Prostate gland (tissue), 2 donors: ENCODE measurements at regions not wholly inside any gene's neighbourhood (a gene's known extent, or its start where the extent isn't known, plus 50 kb on each side); places are given as distances from the start of the nearest gene placed in this dataset.

Experiments used
- DNase-seq: peaks from one replicate; pipeline ENCODE4 v3.0.0-alpha.2; 2019; ENCODE audit warnings: low spot score
- H3K27ac ChIP-seq, 2 donors: fragments of 200-600 bp; sonication (generic); 2 replicates each; pipeline ENCODE4 v1.5.1; 2017 to 2019
- H3K27me3 ChIP-seq: fragments of 200-600 bp; sonication (generic); replicated peaks from 2 replicates; pipeline ENCODE4 v1.5.1; 2019; ENCODE audit not compliant: insufficient read depth
- H3K36me3 ChIP-seq, 2 donors: fragments of 200-600 bp; sonication (generic); 1 replicate in 1 of 2; 2 replicates in 1 of 2; pipeline versions ENCODE4 v1.5.1 to v1.8.1; 2017 to 2019
- H3K4me1 ChIP-seq: fragments of 200-600 bp; sonication (generic); replicated peaks from 2 replicates; pipeline ENCODE4 v1.5.1; 2019
- H3K4me3 ChIP-seq, 2 donors: fragments of 200-600 bp; sonication (generic); 2 replicates each; pipeline ENCODE4 v1.5.1; 2017 to 2019
- H3K9me3 ChIP-seq: fragments of 200-600 bp; sonication (generic); 2 replicates; pipeline ENCODE4 v1.5.1; 2017
- POLR2A ChIP-seq: fragments of 450-650 bp; IDR thresholded peaks from one replicate; pipeline ENCODE4 v1.6.1; 2016; ENCODE audit warnings: antibody characterized with exemption, mild to moderate bottlenecking
- POLR2AphosphoS5 ChIP-seq: sonication (generic); formaldehyde crosslinking; IDR thresholded peaks from one replicate; pipeline ENCODE4 v1.6.1; 2017; ENCODE audit warnings: antibody characterized with exemption
- WGBS: methylation state at CpG from one replicate; pipeline ENCODE4 v1.1.5; 2018; 5-methylcytosine and 5-hydroxymethylcytosine counted together
- intact Hi-C: fragments of 100-400 bp; cut with DNase I; formaldehyde crosslinking; loops from one replicate; pipeline ENCODE4 v1.14.2; 2022
- TF ChIP-seq, protein P1 (sequence below), 4 experiments: fragments of 200-600 bp in 2 of 4; fragments of 450-650 bp in 2 of 4; sonication (generic) in 2 of 4; IDR thresholded peaks; 1 replicate in 3 of 4; 2 replicates in 1 of 4; pipeline ENCODE4 v1.5.1; 2016 to 2019; ENCODE audit warnings: antibody characterized with exemption in 4 of 4, mild to moderate bottlenecking in 2 of 4, moderate library complexity in 2 of 4

DNA sequence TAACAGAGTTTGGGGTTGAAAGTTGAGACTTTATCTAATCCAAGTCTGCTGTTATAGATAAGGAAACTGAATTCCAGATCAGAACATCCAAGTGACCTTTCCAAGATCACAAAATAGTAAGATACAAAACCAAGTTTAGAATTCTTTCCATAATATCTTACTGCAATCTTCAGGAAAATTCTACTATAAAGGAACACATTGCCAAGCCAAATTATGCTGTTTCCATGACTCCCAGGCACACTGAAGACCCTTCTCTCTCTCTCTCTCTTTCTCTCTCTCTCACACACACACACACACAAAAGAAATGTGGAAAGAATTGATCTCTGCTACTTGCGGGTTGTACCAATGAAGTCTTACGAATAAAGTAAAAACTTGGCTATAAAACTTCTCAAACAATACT, 398.4 kb downstream of the METTL4 start:
- Histone ChIP-seq H3K27me3 (no peaks in the 10 kb centered on the region), H3K4me1 (no peaks in the 10 kb centered on the region), H3K27ac (no peak overlapping the region), H3K9me3 (no peaks in the 10 kb centered on the region), H3K4me3 (no peak overlapping the region), H3K36me3 (no peaks in the 10 kb centered on the region)
- intact Hi-C loops, result no loop called here
- 53% methylated on average over 2 of the region's 2 CpGs for WGBS
- TF ChIP-seq, protein P1, sequence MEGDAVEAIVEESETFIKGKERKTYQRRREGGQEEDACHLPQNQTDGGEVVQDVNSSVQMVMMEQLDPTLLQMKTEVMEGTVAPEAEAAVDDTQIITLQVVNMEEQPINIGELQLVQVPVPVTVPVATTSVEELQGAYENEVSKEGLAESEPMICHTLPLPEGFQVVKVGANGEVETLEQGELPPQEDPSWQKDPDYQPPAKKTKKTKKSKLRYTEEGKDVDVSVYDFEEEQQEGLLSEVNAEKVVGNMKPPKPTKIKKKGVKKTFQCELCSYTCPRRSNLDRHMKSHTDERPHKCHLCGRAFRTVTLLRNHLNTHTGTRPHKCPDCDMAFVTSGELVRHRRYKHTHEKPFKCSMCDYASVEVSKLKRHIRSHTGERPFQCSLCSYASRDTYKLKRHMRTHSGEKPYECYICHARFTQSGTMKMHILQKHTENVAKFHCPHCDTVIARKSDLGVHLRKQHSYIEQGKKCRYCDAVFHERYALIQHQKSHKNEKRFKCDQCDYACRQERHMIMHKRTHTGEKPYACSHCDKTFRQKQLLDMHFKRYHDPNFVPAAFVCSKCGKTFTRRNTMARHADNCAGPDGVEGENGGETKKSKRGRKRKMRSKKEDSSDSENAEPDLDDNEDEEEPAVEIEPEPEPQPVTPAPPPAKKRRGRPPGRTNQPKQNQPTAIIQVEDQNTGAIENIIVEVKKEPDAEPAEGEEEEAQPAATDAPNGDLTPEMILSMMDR (IDR thresholded peaks at IDR 0.05), result no peak
- TF ChIP-seq POLR2A (no peak), POLR2AphosphoS5 (no peak)
- DNase-seq, result no peak

DNA sequence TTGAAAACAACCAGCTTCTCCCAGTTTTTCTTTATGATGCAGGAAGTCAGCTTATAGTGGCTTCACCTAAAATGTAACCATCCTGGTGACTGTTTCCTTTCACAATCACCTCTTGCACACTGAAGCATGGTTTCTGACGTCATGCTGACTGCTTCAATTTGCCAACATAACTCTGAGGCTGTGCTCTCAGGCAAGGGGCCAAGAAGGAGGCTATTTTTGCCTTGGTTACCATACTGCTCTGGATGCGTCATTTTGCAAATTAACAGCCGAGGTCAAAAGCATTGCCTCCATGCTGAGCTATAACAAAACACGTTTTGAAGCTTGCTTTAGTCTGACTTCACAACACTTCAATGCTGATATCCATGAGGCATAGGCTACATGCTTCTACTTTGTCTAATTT, 397.8 kb downstream of the METTL4 start:
- intact Hi-C loops, result no loop called here
- Histone ChIP-seq H3K36me3 (no peaks in the 10 kb centered on the region), H3K27ac (no peak overlapping the region), H3K27me3 (no peaks in the 10 kb centered on the region), H3K9me3 (no peaks in the 10 kb centered on the region), H3K4me1 (no peaks in the 10 kb centered on the region), H3K4me3 (no peak overlapping the region)
- TF ChIP-seq, protein P1 (IDR thresholded peaks at IDR 0.05), result no peak
- TF ChIP-seq POLR2AphosphoS5 (no peak), POLR2A (no peak)
- no peak for DNase-seq
- WGBS, result 60% methylated on average over 4 of the region's 4 CpGs

DNA sequence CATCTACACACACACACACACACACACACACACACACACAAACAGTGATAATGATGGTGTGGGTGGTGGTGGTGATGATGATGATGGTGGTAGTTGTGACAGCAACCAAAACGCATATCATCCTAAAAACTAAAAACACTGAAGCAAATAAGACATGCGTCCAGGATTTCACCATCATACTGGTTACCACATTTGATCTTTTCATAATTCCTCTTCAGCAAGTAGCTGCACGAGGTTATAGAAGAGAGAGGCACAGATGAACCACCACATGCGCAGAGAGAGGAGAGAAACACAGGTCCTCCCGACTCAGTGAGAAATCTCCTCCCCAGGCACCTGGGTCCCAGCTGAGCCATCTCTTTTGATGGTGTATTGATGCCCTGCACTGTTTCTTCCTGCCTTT, 393.3 kb downstream of the METTL4 start:
- no peak for DNase-seq
- TF ChIP-seq, protein P1 (IDR thresholded peaks at IDR 0.05), result no peak
- TF ChIP-seq POLR2AphosphoS5 (no peak), POLR2A (no peak)
- no peaks in the 10 kb centered on the region for H3K9me3 ChIP-seq
- no peaks in the 10 kb centered on the region for H3K4me1 ChIP-seq
- intact Hi-C loops, result no loop called here
- no peaks in the 10 kb centered on the region for H3K36me3 ChIP-seq
- WGBS, result 82% methylated on average over 5 of the region's 5 CpGs
- H3K4me3 ChIP-seq, result no peak overlapping the region
- no peaks in the 10 kb centered on the region for H3K27me3 ChIP-seq
- no peak overlapping the region for H3K27ac ChIP-seq

DNA sequence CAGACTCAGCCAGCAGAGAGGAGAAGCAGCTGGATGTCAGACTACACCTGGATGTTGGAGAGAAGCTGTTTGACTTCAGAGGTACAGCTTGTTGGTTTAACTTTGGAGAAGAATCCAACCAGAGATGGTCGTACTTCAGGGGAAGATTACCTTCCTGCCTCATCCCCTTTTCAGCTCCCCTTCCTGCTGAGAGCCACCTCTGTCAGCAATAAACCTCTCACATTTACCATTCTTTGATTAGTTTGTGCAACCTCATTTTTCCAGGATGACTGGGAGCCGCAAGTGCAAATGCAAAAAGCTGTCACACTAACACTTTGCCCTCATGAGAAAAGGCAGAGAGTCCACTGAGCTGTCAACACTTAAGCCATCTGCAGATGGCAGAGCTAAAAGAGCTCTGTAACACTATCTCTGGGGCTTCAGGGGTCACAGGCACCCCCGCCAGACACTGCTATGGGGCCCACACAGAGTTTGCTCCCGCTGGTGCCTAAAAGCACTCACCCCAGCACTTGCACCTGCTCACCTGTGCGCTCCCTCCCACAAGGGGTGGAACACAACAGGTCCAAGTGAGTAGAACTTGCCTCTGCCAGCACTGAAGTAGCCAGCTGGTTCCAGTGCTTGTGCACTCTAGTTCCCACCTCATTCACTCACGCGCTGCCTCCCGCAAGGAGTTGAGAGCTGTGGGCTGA, 391.7 kb downstream of the METTL4 start:
- H3K4me3 ChIP-seq, result no peak overlapping the region
- WGBS, result 99% methylated on average over 8 of the region's 8 CpGs
- H3K27me3 ChIP-seq, result no peaks in the 10 kb centered on the region
- DNase-seq, result no peak
- no peaks in the 10 kb centered on the region for H3K36me3 ChIP-seq
- intact Hi-C loops, result no loop called here
- H3K27ac ChIP-seq, result no peak overlapping the region
- TF ChIP-seq POLR2AphosphoS5 (no peak), POLR2A (no peak)
- TF ChIP-seq, protein P1 (IDR thresholded peaks at IDR 0.05), result no peak
- H3K4me1 ChIP-seq, result no peaks in the 10 kb centered on the region
- no peaks in the 10 kb centered on the region for H3K9me3 ChIP-seq

DNA sequence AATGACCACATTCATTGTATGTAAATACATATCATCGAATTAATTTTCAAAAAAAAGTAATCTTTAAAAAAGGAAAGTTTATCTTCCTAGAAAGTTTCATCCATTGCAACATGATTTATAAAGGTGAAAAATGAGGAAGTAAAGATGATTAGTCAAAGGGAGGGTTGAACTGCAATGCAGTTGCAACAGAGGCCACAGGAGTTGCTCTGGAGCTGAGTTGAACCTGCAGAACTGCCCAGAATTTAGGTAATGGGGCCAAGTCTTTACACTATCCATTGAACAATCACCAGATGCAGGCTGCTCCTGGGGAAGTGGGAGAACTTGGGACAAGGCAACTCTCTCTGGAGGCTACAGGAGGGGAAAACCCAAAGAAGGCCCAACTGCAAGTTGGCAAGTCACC, 390.7 kb downstream of the METTL4 start:
- Histone ChIP-seq H3K27me3 (no peaks in the 10 kb centered on the region), H3K4me1 (no peaks in the 10 kb centered on the region), H3K4me3 (no peak overlapping the region), H3K27ac (no peak overlapping the region), H3K36me3 (no peaks in the 10 kb centered on the region), H3K9me3 (no peaks in the 10 kb centered on the region)
- 89% methylated on average over 1 of the region's 1 CpG for WGBS
- no peak for TF ChIP-seq POLR2AphosphoS5
- TF ChIP-seq, protein P1 (IDR thresholded peaks at IDR 0.05), result no peak
- no peak for TF ChIP-seq POLR2A
- intact Hi-C loops, result no loop called here
- no peak for DNase-seq
